HG02678 (cell line): ENCODE measurements at regions not wholly inside any gene's neighbourhood (a gene's known extent, or its start where the extent isn't known, plus 50 kb on each side); places are given as distances from the start of the nearest gene placed in this dataset.
"Not testable (repeated sequence)": the region's sequence is repeated elsewhere in the genome, so short reads cannot be mapped to it uniquely, and the experiment has no call there.

ENCODE experiments used
- ATAC-seq: cut with Tn5 transposase; IDR thresholded peaks from one replicate; pipeline ENCODE4 v1.9.1; 2021; ENCODE audit warnings: mild to moderate bottlenecking, moderate library complexity; ENCODE audit not compliant: unreplicated experiment

- ATAC-seq: not testable (repeated sequence)
Observed at GRCh38 chr14:37784827-37785223, 189.4 kb downstream of the TTC6 start.

- ATAC-seq: not testable (repeated sequence)
Observed at GRCh38 chr14:37785298-37785697, 189.9 kb downstream of the TTC6 start.

- not testable (repeated sequence) for ATAC-seq
Observed at GRCh38 chr14:37786114-37786625, 190.7 kb downstream of the TTC6 start.

- ATAC-seq: no peak
Observed at GRCh38 chr14:37787879-37788494, 192.6 kb downstream of the TTC6 start.

GRCh38 chr14:37791384-37792036, 196.1 kb downstream of the TTC6 start:
- no peak for ATAC-seq

GRCh38 chr14:37792124-37792523, 196.7 kb downstream of the TTC6 start:
- ATAC-seq: no peak

GRCh38 chr14:37796703-37797416, 201.4 kb downstream of the TTC6 start:
- no peak for ATAC-seq

- ATAC-seq: no peak
Observed at GRCh38 chr14:37797675-37798074, 202.2 kb downstream of the TTC6 start.

- no peak for ATAC-seq
Observed at GRCh38 chr14:37807722-37808121, 212.3 kb downstream of the TTC6 start.

- no peak for ATAC-seq
Observed at GRCh38 chr14:37810094-37810801, 214.8 kb downstream of the TTC6 start.

GRCh38 chr14:37813732-37814131, 218.3 kb downstream of the TTC6 start:
- no peak for ATAC-seq

GRCh38 chr14:37816135-37816534, 220.7 kb downstream of the TTC6 start:
- no peak for ATAC-seq

GRCh38 chr14:37816743-37817295, 221.4 kb downstream of the TTC6 start:
- ATAC-seq: no peak

GRCh38 chr14:37819155-37820015, 224.0 kb downstream of the TTC6 start:
- ATAC-seq: no peak

GRCh38 chr14:37820810-37821209, 225.4 kb downstream of the TTC6 start:
- ATAC-seq: not testable (repeated sequence)

GRCh38 chr14:37824939-37825712, 229.7 kb downstream of the TTC6 start:
- no peak for ATAC-seq

- ATAC-seq: no peak
Observed at GRCh38 chr14:37826869-37827268, 231.4 kb downstream of the TTC6 start.

GRCh38 chr14:37830271-37830670, 234.8 kb downstream of the TTC6 start:
- no peak for ATAC-seq

GRCh38 chr14:37834275-37834674, 238.8 kb downstream of the TTC6 start:
- ATAC-seq: no peak
